KMS-11 (cell line): ENCODE measurements at regions not wholly inside any gene's neighbourhood (a gene's known extent, or its start where the extent isn't known, plus 50 kb on each side); places are given as distances from the start of the nearest gene placed in this dataset.

Experiments
- H2AFZ ChIP-seq: fragments of 200-600 bp; sonication (generic); 2 replicates; pipeline ENCODE4 v1.6.1; 2016; ENCODE audit warnings: antibody characterized with exemption, mixed run types, low read depth
- H3K27ac ChIP-seq: fragments of 200-600 bp; sonication (generic); 2 replicates; pipeline ENCODE4 v1.6.1; 2016; ENCODE audit warnings: mild to moderate bottlenecking, mixed run types
- H3K27me3 ChIP-seq: fragments of 200-600 bp; sonication (generic); 2 replicates; pipeline ENCODE4 v1.6.1; 2017; ENCODE audit warnings: mild to moderate bottlenecking, low read depth, mixed run types, moderate library complexity; ENCODE audit not compliant: insufficient read depth
- H3K36me3 ChIP-seq: fragments of 200-600 bp; sonication (generic); 2 replicates; pipeline ENCODE4 v1.6.1; 2017; ENCODE audit warnings: mild to moderate bottlenecking, mixed run types; ENCODE audit not compliant: insufficient read depth
- H3K4me1 ChIP-seq: fragments of 200-600 bp; sonication (generic); 2 replicates; pipeline ENCODE4 v1.6.1; 2016; ENCODE audit warnings: mild to moderate bottlenecking, low read depth, mixed run types; ENCODE audit not compliant: poor library complexity, severe bottlenecking
- H3K4me2 ChIP-seq: fragments of 200-600 bp; sonication (generic); 2 replicates; pipeline ENCODE4 v1.7.0; 2016; ENCODE audit warnings: mild to moderate bottlenecking, mixed run types
- H3K4me3 ChIP-seq: fragments of 200-600 bp; sonication (generic); IDR thresholded peaks from 2 replicates; pipeline ENCODE4 v1.6.1; 2017; ENCODE audit warnings: low read depth, low read length, mixed read lengths; ENCODE audit not compliant: insufficient read depth
- H3K79me2 ChIP-seq: fragments of 200-600 bp; sonication (generic); 2 replicates; pipeline ENCODE4 v1.6.1; 2016; ENCODE audit warnings: low read depth, mixed run types; ENCODE audit not compliant: insufficient read depth
- H3K9ac ChIP-seq: fragments of 200-600 bp; sonication (generic); 2 replicates; pipeline ENCODE4 v1.6.1; 2016; ENCODE audit warnings: mild to moderate bottlenecking, mixed run types
- H4K20me1 ChIP-seq: fragments of 200-600 bp; sonication (generic); 2 replicates; pipeline ENCODE4 v1.6.1; 2016; ENCODE audit warnings: mild to moderate bottlenecking, mixed run types; ENCODE audit not compliant: insufficient read depth
- CTCF ChIP-seq: fragments of 200-600 bp; sonication (generic); conservative IDR thresholded peaks from 2 replicates; pipeline ENCODE4 v1.6.1; 2017; ENCODE audit warnings: low read depth, mild to moderate bottlenecking, antibody characterized with exemption, low read length, moderate library complexity, mixed read lengths

GRCh38 chr5:106814961-106815360 is 855.8 kb downstream of the EFNA5 start:
- no peak overlapping the region for H3K4me2 ChIP-seq
- H3K9ac ChIP-seq: no peak overlapping the region
- TF ChIP-seq CTCF: no peak

DNA sequence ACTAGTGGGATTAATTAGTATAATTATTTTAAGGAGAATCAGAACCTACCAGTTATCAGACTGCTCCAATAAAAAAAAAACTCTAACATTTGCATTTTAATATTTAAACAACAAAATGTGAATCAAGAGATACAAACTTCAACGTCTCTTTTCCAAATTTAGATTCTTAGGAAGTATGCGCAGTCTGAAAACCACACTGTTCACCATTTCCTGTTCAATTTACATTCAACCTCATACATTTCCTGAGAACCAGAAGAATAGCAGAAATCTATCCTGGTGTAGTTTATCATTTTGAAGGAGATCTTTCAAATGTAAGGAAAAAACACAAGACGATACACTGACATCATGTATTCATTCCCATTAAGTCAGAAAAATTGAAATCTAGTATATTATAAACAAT is 869.2 kb downstream of the EFNA5 start:
- Histone ChIP-seq H2AFZ (no peak overlapping the region), H3K79me2 (no peaks in the 10 kb centered on the region), H3K4me2 (no peak overlapping the region), H4K20me1 (no peaks in the 10 kb centered on the region), H3K27me3 (no peaks in the 10 kb centered on the region), H3K27ac (no peak overlapping the region), H3K4me3 (no peak overlapping the region), H3K9ac (no peak overlapping the region), H3K36me3 (no peaks in the 10 kb centered on the region), H3K4me1 (no peaks in the 10 kb centered on the region)
- no peak for TF ChIP-seq CTCF

More at GRCh38 chr5:106814961-106815360, 855.8 kb downstream of the EFNA5 start:
- Histone ChIP-seq H2AFZ (no peak overlapping the region), H3K4me3 (no peak overlapping the region), H4K20me1 (no peaks in the 10 kb centered on the region), H3K4me1 (no peaks in the 10 kb centered on the region), H3K27me3 (no peaks in the 10 kb centered on the region), H3K79me2 (no peaks in the 10 kb centered on the region), H3K36me3 (no peaks in the 10 kb centered on the region), H3K27ac (no peak overlapping the region)

DNA sequence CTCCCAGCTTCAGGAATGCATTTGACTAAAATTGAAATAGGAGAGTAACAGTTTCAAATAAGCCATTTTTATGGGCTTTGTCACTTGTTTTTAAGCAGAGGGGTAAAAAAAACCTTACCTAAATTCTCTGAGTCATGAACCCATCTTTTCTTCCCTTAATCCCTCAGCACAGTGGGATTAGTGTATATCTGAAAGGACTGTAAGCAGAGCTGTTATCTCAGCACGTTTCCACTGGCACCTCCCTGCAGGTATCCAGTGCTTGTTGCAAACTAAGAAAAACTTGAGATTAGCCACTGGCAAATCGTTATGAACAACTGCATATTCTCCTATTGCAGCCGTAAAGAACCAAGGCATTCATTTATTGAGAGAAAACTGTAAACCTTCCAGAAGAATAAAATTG is 872.7 kb downstream of the EFNA5 start:
- Histone ChIP-seq H3K36me3 (no peaks in the 10 kb centered on the region), H3K4me1 (no peaks in the 10 kb centered on the region), H3K4me3 (no peak overlapping the region), H3K27me3 (no peaks in the 10 kb centered on the region), H3K79me2 (no peaks in the 10 kb centered on the region), H3K27ac (no peak overlapping the region), H4K20me1 (no peaks in the 10 kb centered on the region), H3K9ac (no peak overlapping the region), H2AFZ (no peak overlapping the region), H3K4me2 (no peak overlapping the region)
- TF ChIP-seq CTCF: no peak

GRCh38 chr5:106796081-106796480 is 874.7 kb downstream of the EFNA5 start:
- TF ChIP-seq CTCF: no peak
- no peak overlapping the region for H3K27ac ChIP-seq
- no peak overlapping the region for H2AFZ ChIP-seq
- no peak overlapping the region for H3K4me2 ChIP-seq
- H3K79me2 ChIP-seq: no peaks in the 10 kb centered on the region
- H3K36me3 ChIP-seq: no peaks in the 10 kb centered on the region
- no peaks in the 10 kb centered on the region for H3K27me3 ChIP-seq
- no peaks in the 10 kb centered on the region for H4K20me1 ChIP-seq
- no peak overlapping the region for H3K9ac ChIP-seq
- H3K4me1 ChIP-seq: no peaks in the 10 kb centered on the region
- H3K4me3 ChIP-seq: no peak overlapping the region
